ENCODE measurements at regions not wholly inside any gene's neighbourhood (a gene's known extent, or its start where the extent isn't known, plus 50 kb on each side); places are given as distances from the start of the nearest gene placed in this dataset.
"Not testable (repeated sequence)": the region's sequence is repeated elsewhere in the genome, so short reads cannot be mapped to it uniquely, and the experiment has no call there.

DNA sequence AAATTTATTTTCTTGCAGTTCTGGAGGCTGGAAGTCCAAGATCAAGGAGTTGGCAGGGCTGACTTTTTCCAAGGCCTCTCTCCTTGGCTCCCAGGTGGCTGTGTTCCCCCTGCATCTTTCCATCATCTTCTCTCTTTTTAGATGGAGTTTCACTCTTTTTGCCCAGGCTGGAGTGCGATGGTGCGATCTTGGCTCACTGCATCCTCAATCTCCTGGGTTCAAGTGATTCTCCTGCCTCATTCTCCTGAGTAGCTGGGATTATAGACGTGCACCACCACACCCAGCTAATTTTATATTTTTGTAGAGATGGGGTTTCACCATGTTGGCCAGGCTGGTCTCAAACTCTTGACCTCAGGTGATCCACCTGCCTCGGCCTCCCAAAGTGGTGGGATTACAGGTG lies 411.1 kb downstream of the RPS24 start:
- H3K9me3 ChIP-seq (ENCODE audit: insufficient read depth, low read depth, low read length); H3K9ac ChIP-seq (ENCODE audit: low read depth, low read length); H3K4me1 ChIP-seq (ENCODE audit: insufficient read depth, low read length); H3K27me3 ChIP-seq (ENCODE audit: insufficient read depth, low read length); H3K27ac ChIP-seq (ENCODE audit: low read length); H3K36me3 ChIP-seq (ENCODE audit: insufficient read depth, low read depth, low read length); H3K4me3 ChIP-seq (ENCODE audit: low read length): not testable (repeated sequence)

DNA sequence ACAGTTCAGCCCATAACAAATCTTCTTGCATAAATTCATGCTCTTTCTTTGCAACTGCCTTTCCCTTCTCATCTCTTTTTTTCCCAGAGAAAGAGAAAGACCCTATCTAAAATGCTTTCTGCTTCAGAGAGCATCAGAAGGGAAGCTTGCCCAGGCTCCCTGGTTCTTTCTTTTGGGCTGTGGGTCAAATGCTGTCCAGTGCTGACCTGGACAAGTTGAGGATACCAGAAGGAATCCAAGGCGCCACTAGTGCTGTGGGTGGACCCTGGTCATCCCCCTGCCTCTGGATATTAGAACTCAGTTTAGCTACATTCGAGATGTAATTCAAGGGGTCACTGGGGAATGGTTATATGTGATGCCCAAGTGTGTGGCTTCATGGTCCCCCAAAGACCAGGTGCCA lies 411.6 kb downstream of the RPS24 start:
- no peaks in the 10 kb centered on the region for H3K9me3 ChIP-seq (ENCODE audit: insufficient read depth, low read depth, low read length)
- H3K4me1 ChIP-seq (ENCODE audit: insufficient read depth, low read length): no peaks in the 10 kb centered on the region
- H3K4me3 ChIP-seq (ENCODE audit: low read length): no peak overlapping the region
- no peak overlapping the region for H3K9ac ChIP-seq (ENCODE audit: low read depth, low read length)
- H3K27me3 ChIP-seq (ENCODE audit: insufficient read depth, low read length): no peaks in the 10 kb centered on the region
- H3K27ac ChIP-seq (ENCODE audit: low read length): no peak overlapping the region
- H3K36me3 ChIP-seq (ENCODE audit: insufficient read depth, low read depth, low read length): no peaks in the 10 kb centered on the region

DNA sequence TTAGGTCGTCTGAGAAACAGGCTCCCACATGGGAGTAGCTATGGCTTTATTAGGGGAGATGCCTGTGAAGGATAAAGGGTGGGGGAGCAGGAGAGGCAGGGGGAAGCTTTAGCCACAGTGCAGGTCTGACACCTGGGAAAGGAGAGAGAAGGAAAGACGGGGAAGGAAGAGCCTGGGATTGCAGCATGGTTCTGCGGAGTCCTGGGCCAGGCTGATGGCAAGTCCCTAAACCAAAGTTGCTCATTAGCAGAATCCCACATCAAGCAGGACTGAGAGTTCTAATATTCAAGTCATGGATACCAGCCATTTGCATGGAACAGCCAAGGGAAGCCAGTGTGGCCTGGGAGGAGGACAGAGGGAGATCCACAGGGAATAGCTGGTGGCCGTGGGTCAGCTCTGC lies 414.8 kb downstream of the RPS24 start:
- Histone ChIP-seq H3K4me1 (ENCODE audit: insufficient read depth, low read length) (no peaks in the 10 kb centered on the region), H3K4me3 (ENCODE audit: low read length) (no peak overlapping the region), H3K36me3 (ENCODE audit: insufficient read depth, low read depth, low read length) (no peaks in the 10 kb centered on the region), H3K9ac (ENCODE audit: low read depth, low read length) (no peak overlapping the region), H3K27me3 (ENCODE audit: insufficient read depth, low read length) (peaks cover 5% of the 10 kb centered on the region; the same call in 1 of the 2 replicates), H3K27ac (ENCODE audit: low read length) (no peak overlapping the region), H3K9me3 (ENCODE audit: insufficient read depth, low read depth, low read length) (no peaks in the 10 kb centered on the region)

DNA sequence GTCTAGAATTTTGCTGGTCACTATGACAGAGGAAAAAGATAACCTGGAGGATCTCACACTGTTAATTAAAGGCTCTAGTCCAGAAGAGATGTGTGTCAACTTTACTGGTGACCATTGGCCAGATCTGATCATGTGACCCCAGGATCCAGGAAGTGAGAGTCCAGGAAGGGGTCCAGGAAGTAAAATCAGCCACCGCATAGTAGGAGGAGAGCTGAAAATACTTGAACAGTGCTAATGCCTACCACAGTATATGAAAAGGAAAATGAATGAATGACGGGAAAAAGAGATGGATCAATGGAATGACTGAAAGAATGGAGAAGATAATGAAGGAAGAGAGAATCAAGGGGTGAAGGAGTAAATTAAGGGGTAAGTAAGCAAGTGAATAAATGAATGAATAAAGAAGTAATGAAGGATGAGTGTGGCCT lies 415.3 kb downstream of the RPS24 start:
- H3K4me1 ChIP-seq (ENCODE audit: insufficient read depth, low read length): no peaks in the 10 kb centered on the region
- H3K27me3 ChIP-seq (ENCODE audit: insufficient read depth, low read length): peaks cover 5% of the 10 kb centered on the region; the same call in 1 of the 2 replicates
- no peaks in the 10 kb centered on the region for H3K36me3 ChIP-seq (ENCODE audit: insufficient read depth, low read depth, low read length)
- no peak overlapping the region for H3K27ac ChIP-seq (ENCODE audit: low read length)
- no peaks in the 10 kb centered on the region for H3K9me3 ChIP-seq (ENCODE audit: insufficient read depth, low read depth, low read length)
- no peak overlapping the region for H3K4me3 ChIP-seq (ENCODE audit: low read length)
- no peak overlapping the region for H3K9ac ChIP-seq (ENCODE audit: low read depth, low read length)

GRCh38 chr10:78449554-78449953 lies 415.9 kb downstream of the RPS24 start:
- H3K4me3 ChIP-seq (ENCODE audit: low read length): no peak overlapping the region
- H3K4me1 ChIP-seq (ENCODE audit: insufficient read depth, low read length): no peaks in the 10 kb centered on the region
- no peak overlapping the region for H3K27ac ChIP-seq (ENCODE audit: low read length)
- no peak overlapping the region for H3K9ac ChIP-seq (ENCODE audit: low read depth, low read length)
- peaks cover 5% of the 10 kb centered on the region; the same call in 1 of the 2 replicates for H3K27me3 ChIP-seq (ENCODE audit: insufficient read depth, low read length)
- H3K9me3 ChIP-seq (ENCODE audit: insufficient read depth, low read depth, low read length): no peaks in the 10 kb centered on the region
- no peaks in the 10 kb centered on the region for H3K36me3 ChIP-seq (ENCODE audit: insufficient read depth, low read depth, low read length)

DNA sequence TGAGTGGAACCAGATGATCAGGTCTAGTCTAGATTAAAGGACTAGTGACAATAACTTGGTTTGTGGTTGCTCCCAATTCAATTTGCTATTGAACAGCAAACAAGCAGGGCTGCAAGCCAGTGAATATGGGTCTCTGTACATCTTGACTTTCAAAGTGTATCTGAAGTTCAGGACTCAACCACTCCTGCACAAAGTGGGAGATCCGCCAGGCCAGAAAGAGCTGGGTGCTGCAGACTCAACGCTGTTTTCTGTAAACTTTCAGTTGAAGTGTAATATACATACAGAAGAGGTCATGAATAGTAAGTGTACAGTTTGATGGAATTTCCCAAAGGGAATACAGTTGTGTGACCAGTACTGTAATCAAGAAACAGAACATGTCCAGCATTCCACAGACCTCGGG lies 416.6 kb downstream of the RPS24 start:
- H3K27me3 ChIP-seq (ENCODE audit: insufficient read depth, low read length): peaks cover 5% of the 10 kb centered on the region; the same call in 1 of the 2 replicates
- no peaks in the 10 kb centered on the region for H3K9me3 ChIP-seq (ENCODE audit: insufficient read depth, low read depth, low read length)
- H3K27ac ChIP-seq (ENCODE audit: low read length): no peak overlapping the region
- no peak overlapping the region for H3K9ac ChIP-seq (ENCODE audit: low read depth, low read length)
- no peaks in the 10 kb centered on the region for H3K4me1 ChIP-seq (ENCODE audit: insufficient read depth, low read length)
- H3K36me3 ChIP-seq (ENCODE audit: insufficient read depth, low read depth, low read length): no peaks in the 10 kb centered on the region
- H3K4me3 ChIP-seq (ENCODE audit: low read length): no peak overlapping the region

DNA sequence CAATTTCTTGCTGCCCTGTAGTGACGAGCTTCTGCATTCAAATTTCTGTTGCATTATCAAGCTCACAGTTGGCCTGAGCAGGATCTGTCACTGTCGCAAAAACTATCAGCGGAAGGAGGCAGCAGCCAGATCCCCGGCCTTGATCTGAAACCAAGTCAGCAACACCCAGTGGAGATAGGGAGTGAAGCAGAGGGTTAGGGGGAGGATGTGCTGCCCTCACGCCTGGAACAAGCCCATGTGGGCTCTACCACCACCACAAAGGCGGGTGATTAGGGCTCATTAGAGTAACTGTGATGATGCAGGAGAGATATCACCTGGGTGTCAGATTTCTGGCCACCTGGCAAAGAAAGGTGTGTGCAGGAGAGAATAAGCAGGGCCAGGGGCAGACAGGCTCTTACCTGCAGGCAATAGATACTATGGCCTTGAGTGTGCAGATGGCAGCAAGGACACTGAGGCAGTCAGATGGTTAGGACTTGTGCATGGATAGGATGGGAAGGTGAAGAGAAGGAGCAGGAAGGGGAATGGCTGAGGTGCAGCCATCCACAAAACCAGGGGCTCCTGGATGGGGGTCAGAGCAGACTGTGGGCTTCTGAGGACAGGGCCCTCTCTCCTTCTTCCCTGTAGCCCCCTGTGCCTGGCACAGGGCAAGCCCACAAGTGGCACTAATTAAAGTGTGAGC lies 417.3 kb downstream of the RPS24 start:
- Histone ChIP-seq H3K27me3 (ENCODE audit: insufficient read depth, low read length) (peaks cover 5% of the 10 kb centered on the region; the same call in 1 of the 2 replicates), H3K36me3 (ENCODE audit: insufficient read depth, low read depth, low read length) (no peaks in the 10 kb centered on the region), H3K9ac (ENCODE audit: low read depth, low read length) (no peak overlapping the region), H3K9me3 (ENCODE audit: insufficient read depth, low read depth, low read length) (no peaks in the 10 kb centered on the region), H3K4me3 (ENCODE audit: low read length) (no peak overlapping the region), H3K4me1 (ENCODE audit: insufficient read depth, low read length) (no peaks in the 10 kb centered on the region), H3K27ac (ENCODE audit: low read length) (no peak overlapping the region)

DNA sequence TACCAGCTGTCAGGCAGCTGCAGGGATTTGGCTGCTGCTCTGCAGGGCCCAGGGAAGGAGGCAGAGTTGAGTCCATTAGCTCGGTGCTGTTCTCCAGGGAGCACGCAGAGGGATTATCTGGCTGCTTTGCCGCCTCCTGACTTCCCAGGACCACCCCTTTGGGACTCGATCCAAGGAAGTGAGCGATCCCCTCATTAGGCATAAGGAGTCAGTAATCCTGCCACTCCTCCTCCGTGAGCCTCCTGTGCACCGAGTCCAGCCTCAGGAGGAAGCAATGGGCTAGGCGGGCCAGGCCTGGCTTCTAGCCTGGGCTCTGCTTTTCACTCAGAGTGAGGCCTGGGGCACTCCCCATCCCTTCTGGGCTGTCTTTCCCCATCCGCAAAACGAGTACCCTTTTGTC lies 417.9 kb downstream of the RPS24 start:
- H3K9ac ChIP-seq (ENCODE audit: low read depth, low read length): no peak overlapping the region
- no peak overlapping the region for H3K27ac ChIP-seq (ENCODE audit: low read length)
- peaks cover 5% of the 10 kb centered on the region; the same call in 1 of the 2 replicates for H3K27me3 ChIP-seq (ENCODE audit: insufficient read depth, low read length)
- H3K4me1 ChIP-seq (ENCODE audit: insufficient read depth, low read length): no peaks in the 10 kb centered on the region
- no peak overlapping the region for H3K4me3 ChIP-seq (ENCODE audit: low read length)
- H3K36me3 ChIP-seq (ENCODE audit: insufficient read depth, low read depth, low read length): no peaks in the 10 kb centered on the region
- no peaks in the 10 kb centered on the region for H3K9me3 ChIP-seq (ENCODE audit: insufficient read depth, low read depth, low read length)

- H3K27me3 ChIP-seq (ENCODE audit: insufficient read depth, low read length): peaks cover 5% of the 10 kb centered on the region; the same call in 1 of the 2 replicates
- no peaks in the 10 kb centered on the region for H3K4me1 ChIP-seq (ENCODE audit: insufficient read depth, low read length)
- H3K27ac ChIP-seq (ENCODE audit: low read length): no peak overlapping the region
- no peak overlapping the region for H3K9ac ChIP-seq (ENCODE audit: low read depth, low read length)
- H3K4me3 ChIP-seq (ENCODE audit: low read length): no peak overlapping the region
- no peaks in the 10 kb centered on the region for H3K9me3 ChIP-seq (ENCODE audit: insufficient read depth, low read depth, low read length)
- H3K36me3 ChIP-seq (ENCODE audit: insufficient read depth, low read depth, low read length): no peaks in the 10 kb centered on the region
Measured at GRCh38 chr10:78454123-78454645, 420.5 kb downstream of the RPS24 start.

- Histone ChIP-seq H3K27ac (ENCODE audit: low read length) (no peak overlapping the region), H3K4me1 (ENCODE audit: insufficient read depth, low read length) (no peaks in the 10 kb centered on the region), H3K9me3 (ENCODE audit: insufficient read depth, low read depth, low read length) (no peaks in the 10 kb centered on the region), H3K9ac (ENCODE audit: low read depth, low read length) (no peak overlapping the region), H3K27me3 (ENCODE audit: insufficient read depth, low read length) (peaks cover 5% of the 10 kb centered on the region; the same call in 1 of the 2 replicates), H3K36me3 (ENCODE audit: insufficient read depth, low read depth, low read length) (no peaks in the 10 kb centered on the region), H3K4me3 (ENCODE audit: low read length) (no peak overlapping the region)
Measured at GRCh38 chr10:78455236-78455635, 421.6 kb downstream of the RPS24 start.

DNA sequence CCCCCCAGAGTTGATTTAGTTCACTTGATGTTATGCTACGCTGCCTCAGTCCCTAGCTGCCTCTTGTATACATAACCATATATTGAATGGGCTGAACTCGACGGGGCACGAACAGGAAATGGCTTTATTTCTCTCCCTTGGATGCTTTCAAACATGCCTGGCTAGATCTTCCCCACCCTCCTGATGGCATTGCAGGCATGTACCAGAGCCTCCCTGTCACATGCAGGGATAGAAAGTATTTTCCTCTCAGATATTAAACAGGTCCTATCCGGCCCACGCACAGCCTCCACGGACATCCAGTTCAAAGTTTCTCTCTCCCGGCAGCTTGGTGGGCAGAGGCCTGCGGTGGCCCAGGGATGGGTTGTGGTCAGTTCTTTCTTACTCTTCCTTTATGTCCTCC lies 422.1 kb downstream of the RPS24 start:
- Histone ChIP-seq H3K36me3 (ENCODE audit: insufficient read depth, low read depth, low read length) (no peaks in the 10 kb centered on the region), H3K4me3 (ENCODE audit: low read length) (no peak overlapping the region), H3K27me3 (ENCODE audit: insufficient read depth, low read length) (peaks cover 5% of the 10 kb centered on the region; the same call in 1 of the 2 replicates), H3K27ac (ENCODE audit: low read length) (no peak overlapping the region), H3K9ac (ENCODE audit: low read depth, low read length) (no peak overlapping the region), H3K4me1 (ENCODE audit: insufficient read depth, low read length) (no peaks in the 10 kb centered on the region), H3K9me3 (ENCODE audit: insufficient read depth, low read depth, low read length) (no peaks in the 10 kb centered on the region)

- H3K27ac ChIP-seq (ENCODE audit: low read length): no peak overlapping the region
Measured at GRCh38 chr10:78456649-78457400, 423.2 kb downstream of the RPS24 start.

More at GRCh38 chr10:78456649-78457400, 423.2 kb downstream of the RPS24 start:
- H3K4me3 ChIP-seq (ENCODE audit: low read length): no peak overlapping the region
- no peaks in the 10 kb centered on the region for H3K4me1 ChIP-seq (ENCODE audit: insufficient read depth, low read length)
- H3K9me3 ChIP-seq (ENCODE audit: insufficient read depth, low read depth, low read length): no peaks in the 10 kb centered on the region
- H3K9ac ChIP-seq (ENCODE audit: low read depth, low read length): no peak overlapping the region
- H3K27me3 ChIP-seq (ENCODE audit: insufficient read depth, low read length): peaks cover 4% of the 10 kb centered on the region; the same call in 1 of the 2 replicates
- H3K36me3 ChIP-seq (ENCODE audit: insufficient read depth, low read depth, low read length): no peaks in the 10 kb centered on the region

All from iPS-20b (cell line).